Endodermal cell (in vitro differentiated cells): ENCODE measurements at regions not wholly inside any gene's neighbourhood (a gene's known extent, or its start where the extent isn't known, plus 50 kb on each side); places are given as distances from the start of the nearest gene placed in this dataset.

ENCODE experiments used
- DNase-seq: peaks from one replicate; pipeline ENCODE4 v3.0.0-alpha.2; 2017
- H3K27ac ChIP-seq: 2 replicates; pipeline ENCODE4 v1.5.1; 2013; ENCODE audit warnings: mild to moderate bottlenecking, low read depth, low read length, moderate library complexity
- H3K27me3 ChIP-seq: 2 replicates; pipeline ENCODE4 v1.6.1; 2013; ENCODE audit warnings: mild to moderate bottlenecking, low read length, moderate library complexity; ENCODE audit not compliant: insufficient read depth, control insufficient read depth, poor library complexity, severe bottlenecking
- H3K36me3 ChIP-seq: 2 replicates; pipeline ENCODE4 v1.7.0; 2013; ENCODE audit warnings: mild to moderate bottlenecking, low read length, moderate library complexity; ENCODE audit not compliant: control insufficient read depth, insufficient read depth
- H3K4me1 ChIP-seq: one replicate; pipeline ENCODE4 v1.7.0; 2013; ENCODE audit warnings: low read length; ENCODE audit not compliant: control insufficient read depth, insufficient read depth
- H3K4me3 ChIP-seq: 2 replicates; pipeline ENCODE4 v1.5.1; 2013; ENCODE audit warnings: mild to moderate bottlenecking, low read length, moderate library complexity
- H3K9ac ChIP-seq: 2 replicates; pipeline ENCODE4 v1.6.1; 2013; ENCODE audit warnings: mild to moderate bottlenecking, low read length, moderate library complexity; ENCODE audit not compliant: poor library complexity, severe bottlenecking; ENCODE audit errors: extremely low read depth
- H3K9me3 ChIP-seq: 2 replicates; pipeline ENCODE4 v1.6.1; 2013; ENCODE audit warnings: mild to moderate bottlenecking, low read length, moderate library complexity; ENCODE audit not compliant: control insufficient read depth
- H3K27ac Mint-ChIP-seq: 2 replicates; pipeline ENCODE4 v1.8.0; 2020; ENCODE audit warnings: mixed read lengths
- H3K27me3 Mint-ChIP-seq: 2 replicates; pipeline ENCODE4 v1.8.0; 2021; ENCODE audit warnings: mild to moderate bottlenecking, mixed read lengths; ENCODE audit not compliant: insufficient read depth
- H3K36me3 Mint-ChIP-seq: 2 replicates; pipeline ENCODE4 v1.8.0; 2020; ENCODE audit warnings: low read depth, mixed read lengths
- H3K4me1 Mint-ChIP-seq: 2 replicates; pipeline ENCODE4 v1.8.0; 2020; ENCODE audit warnings: mixed read lengths
- H3K4me3 Mint-ChIP-seq: 2 replicates; pipeline ENCODE4 v1.8.0; 2020; ENCODE audit warnings: mild to moderate bottlenecking, moderate library complexity, mixed read lengths
- H3K9me3 Mint-ChIP-seq: 2 replicates; pipeline ENCODE4 v1.8.0; 2020; ENCODE audit warnings: mild to moderate bottlenecking, mixed read lengths
- CTCF ChIP-seq: fragments of 200-600 bp; sonication (generic); conservative IDR thresholded peaks from 2 replicates; pipeline ENCODE4 v1.5.0; 2021; ENCODE audit warnings: antibody characterized with exemption, mild to moderate bottlenecking
- WGBS, 2 experiments: methylation state at CpG; one replicate each; pipeline versions ENCODE4 v1.1.5 to v1.1.7; 2013; ENCODE audit warnings: missing lambda C conversion rate in 2 of 2, mixed read lengths in 1 of 2; ENCODE audit not compliant: insufficient coverage in 1 of 2, insufficient read length in 1 of 2; 5-methylcytosine and 5-hydroxymethylcytosine counted together

GRCh38 chr9:107660976-107661375 is 171.4 kb upstream of the KLF4 start:
- WGBS, 2 experiments: 85 to 92% methylated on average over 2 of the region's 2 CpGs
- DNase-seq: no peak
- Histone ChIP-seq H3K36me3 (no peaks in the 10 kb centered on the region), H3K4me3 (no peak overlapping the region), H3K4me1 (no peaks in the 10 kb centered on the region), H3K9me3 (peaks cover 6% of the 10 kb centered on the region), H3K27ac (no peak overlapping the region), H3K27me3 (peaks cover 65% of the 10 kb centered on the region), H3K9ac (no peak overlapping the region)
- Mint-ChIP-seq H3K36me3 (no peaks in the 10 kb centered on the region), H3K4me3 (no peak overlapping the region), H3K4me1 (no peaks in the 10 kb centered on the region), H3K9me3 (peaks cover 7% of the 10 kb centered on the region), H3K27me3 (peaks cover 14% of the 10 kb centered on the region), H3K27ac (no peak overlapping the region)
- TF ChIP-seq CTCF: no peak

- Mint-ChIP-seq H3K27me3 (peaks cover 25% of the 10 kb centered on the region), H3K36me3 (no peaks in the 10 kb centered on the region), H3K4me3 (no peak overlapping the region), H3K27ac (no peak overlapping the region), H3K9me3 (peaks cover 7% of the 10 kb centered on the region), H3K4me1 (peaks cover 7% of the 10 kb centered on the region)
- 87 to 93% methylated on average over 2 to 4 of the region's 4 CpGs for WGBS, 2 experiments
- no peak for DNase-seq
- Histone ChIP-seq H3K4me3 (no peak overlapping the region), H3K9ac (no peak overlapping the region), H3K4me1 (no peaks in the 10 kb centered on the region), H3K27ac (no peak overlapping the region), H3K9me3 (peaks cover 7% of the 10 kb centered on the region), H3K27me3 (peaks cover 43% of the 10 kb centered on the region), H3K36me3 (no peaks in the 10 kb centered on the region)
- TF ChIP-seq CTCF: no peak
Observed at GRCh38 chr9:107653263-107653821, 163.8 kb upstream of the KLF4 start.

- H3K4me3 ChIP-seq: no peak overlapping the region
- Mint-ChIP-seq H3K27me3 (peaks cover 32% of the 10 kb centered on the region), H3K9me3 (no peaks in the 10 kb centered on the region), H3K4me3 (no peak overlapping the region), H3K27ac (no peak overlapping the region), H3K36me3 (no peaks in the 10 kb centered on the region), H3K4me1 (peaks cover 7% of the 10 kb centered on the region)
- H3K27ac ChIP-seq: no peak overlapping the region
- no peaks in the 10 kb centered on the region for H3K4me1 ChIP-seq
- H3K27me3 ChIP-seq: peaks cover 51% of the 10 kb centered on the region
- no peaks in the 10 kb centered on the region for H3K36me3 ChIP-seq
- DNase-seq: no peak
- H3K9ac ChIP-seq: no peak overlapping the region
- peaks cover 1% of the 10 kb centered on the region for H3K9me3 ChIP-seq
- 92 to 100% methylated on average over 2 to 3 of the region's 3 CpGs for WGBS, 2 experiments
- no peak for TF ChIP-seq CTCF
Observed at GRCh38 chr9:107650995-107651394, 161.4 kb upstream of the KLF4 start.
